ENCODE measurements at regions not wholly inside any gene's neighbourhood (a gene's known extent, or its start where the extent isn't known, plus 50 kb on each side); places are given as distances from the start of the nearest gene placed in this dataset.

DNA sequence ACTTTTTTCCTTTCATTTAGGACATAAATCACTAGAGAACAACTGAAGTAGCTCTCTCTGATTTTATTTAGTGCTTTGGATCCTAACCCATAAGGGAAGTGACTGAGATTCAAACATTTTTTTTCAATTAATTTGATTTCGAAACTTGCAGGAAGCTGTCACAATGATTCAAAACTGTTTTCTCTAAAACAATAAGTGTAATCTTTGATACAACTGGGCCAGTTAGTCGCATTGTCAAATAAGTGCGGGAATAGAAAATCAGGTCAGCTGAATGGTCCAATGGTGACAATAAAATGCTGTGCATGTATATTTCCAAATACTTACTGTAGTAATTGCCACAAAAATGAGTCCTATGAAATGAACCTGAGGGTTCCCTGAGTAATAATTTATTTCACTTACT is 930.8 kb downstream of the TFAP2A start:
- H3K36me3 ChIP-seq (ENCODE audit: control insufficient read depth in 4 of 4, insufficient read depth in 4 of 4, low read length in 4 of 4): no peaks in the 10 kb centered on the region
- no peaks in the 10 kb centered on the region for H3K27me3 ChIP-seq (ENCODE audit: control insufficient read depth in 3 of 3, insufficient read depth in 3 of 3, low read length in 2 of 3)
- ATAC-seq (ENCODE audit: insufficient read depth, low FRiP score) (no peak), DNase-seq (no peak)
- WGBS, 2 donors: 62 to 74% methylated on average over 3 of the region's 3 CpGs
- no peak overlapping the region for H3K27ac ChIP-seq (ENCODE audit: low read depth in 1 of 2, low read length in 1 of 2)
- no peaks in the 10 kb centered on the region for H3K4me1 ChIP-seq (ENCODE audit: control insufficient read depth in 5 of 5, insufficient read depth in 5 of 5, low read length in 5 of 5)
- H3K9me3 ChIP-seq (ENCODE audit: control insufficient read depth in 4 of 4, insufficient read depth in 3 of 4, low read length in 3 of 4): no peaks in the 10 kb centered on the region
- no peak overlapping the region for H3K4me3 ChIP-seq
- no peak for TF ChIP-seq CTCF (IDR thresholded peaks at IDR 0.05; ENCODE audit: control extremely low read depth, extremely low read depth)
- no peak overlapping the region for H3K9ac ChIP-seq (ENCODE audit: insufficient read depth in 1 of 2, low read length in 2 of 2)

DNA sequence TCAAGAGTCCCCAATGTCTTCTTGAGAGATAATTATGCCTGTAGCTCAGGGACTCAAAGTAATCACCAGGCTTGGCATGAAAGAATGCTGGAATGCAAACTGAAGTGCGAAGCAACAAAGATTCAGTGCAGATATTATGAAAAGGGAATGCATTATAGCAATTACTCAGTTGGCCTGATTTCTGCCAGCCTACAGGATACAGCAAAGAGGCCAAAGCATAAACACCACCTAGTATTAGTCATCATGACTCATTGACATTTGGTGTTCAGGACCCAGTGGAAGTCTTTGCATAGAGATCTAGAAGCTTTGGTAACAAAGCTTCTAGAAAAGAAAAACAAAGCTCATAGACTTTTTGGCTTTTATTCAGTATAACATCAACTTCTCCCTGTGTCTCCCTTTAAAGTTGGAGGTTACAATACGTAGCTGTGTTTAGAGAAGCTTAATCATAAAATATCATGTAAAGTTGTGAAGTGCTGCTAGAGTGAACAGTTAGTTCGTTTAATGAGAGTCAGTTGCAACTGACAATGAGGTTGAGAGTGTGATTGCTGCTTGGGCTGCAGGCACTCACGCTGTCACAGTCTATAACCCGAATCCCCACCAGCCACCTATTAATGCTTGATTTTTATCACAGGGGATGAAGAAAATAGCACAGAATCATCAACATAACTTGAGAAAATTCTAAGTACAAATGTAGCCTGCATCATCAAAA is 932.7 kb downstream of the TFAP2A start:
- Histone ChIP-seq H3K36me3 (ENCODE audit: control insufficient read depth in 4 of 4, insufficient read depth in 4 of 4, low read length in 4 of 4) (no peaks in the 10 kb centered on the region), H3K9ac (ENCODE audit: insufficient read depth in 1 of 2, low read length in 2 of 2) (no peak overlapping the region), H3K4me3 (no peak overlapping the region), H3K4me1 (ENCODE audit: control insufficient read depth in 5 of 5, insufficient read depth in 5 of 5, low read length in 5 of 5) (no peaks in the 10 kb centered on the region), H3K27me3 (ENCODE audit: control insufficient read depth in 3 of 3, insufficient read depth in 3 of 3, low read length in 2 of 3) (no peaks in the 10 kb centered on the region), H3K27ac (ENCODE audit: low read depth in 1 of 2, low read length in 1 of 2) (no peak overlapping the region), H3K9me3 (ENCODE audit: control insufficient read depth in 4 of 4, insufficient read depth in 3 of 4, low read length in 3 of 4) (no peaks in the 10 kb centered on the region)
- ATAC-seq (ENCODE audit: insufficient read depth, low FRiP score): no peak
- 61 to 79% methylated on average over 5 of the region's 5 CpGs for WGBS, 2 donors
- TF ChIP-seq CTCF (IDR thresholded peaks at IDR 0.05; ENCODE audit: control extremely low read depth, extremely low read depth): no peak
- no peak for DNase-seq

GRCh38 chr6:9481292-9482029 is 933.4 kb downstream of the TFAP2A start:
- 50 to 58% methylated on average over 7 of the region's 7 CpGs for whole genome bisulfite sequencing, 2 donors
- no peaks in the 10 kb centered on the region for H3K9me3 ChIP-seq (ENCODE audit: control insufficient read depth in 4 of 4, insufficient read depth in 3 of 4, low read length in 3 of 4)
- peak in 1 of 3 donors; percentile 8 for DNase-seq
- no peak overlapping the region for H3K27ac ChIP-seq (ENCODE audit: low read depth in 1 of 2, low read length in 1 of 2)
- H3K27me3 ChIP-seq (ENCODE audit: control insufficient read depth in 3 of 3, insufficient read depth in 3 of 3, low read length in 2 of 3): no peaks in the 10 kb centered on the region
- H3K4me3 ChIP-seq: no peak overlapping the region
- no peaks in the 10 kb centered on the region for H3K4me1 ChIP-seq (ENCODE audit: control insufficient read depth in 5 of 5, insufficient read depth in 5 of 5, low read length in 5 of 5)
- TF ChIP-seq CTCF (IDR thresholded peaks at IDR 0.05; ENCODE audit: control extremely low read depth, extremely low read depth): no peak
- no peak overlapping the region for H3K9ac ChIP-seq (ENCODE audit: insufficient read depth in 1 of 2, low read length in 2 of 2)
- H3K36me3 ChIP-seq (ENCODE audit: control insufficient read depth in 4 of 4, insufficient read depth in 4 of 4, low read length in 4 of 4): no peaks in the 10 kb centered on the region
- no peak for ATAC-seq (ENCODE audit: insufficient read depth, low FRiP score)
